HG03064 (cell line): ENCODE measurements at regions not wholly inside any gene's neighbourhood (a gene's known extent, or its start where the extent isn't known, plus 50 kb on each side); places are given as distances from the start of the nearest gene placed in this dataset.
"Not testable (repeated sequence)": the region's sequence is repeated elsewhere in the genome, so short reads cannot be mapped to it uniquely, and the experiment has no call there.

Source experiments
- ATAC-seq: cut with Tn5 transposase; IDR thresholded peaks from one replicate; pipeline ENCODE4 v1.9.1; 2021; ENCODE audit warnings: low read depth; ENCODE audit not compliant: unreplicated experiment

DNA sequence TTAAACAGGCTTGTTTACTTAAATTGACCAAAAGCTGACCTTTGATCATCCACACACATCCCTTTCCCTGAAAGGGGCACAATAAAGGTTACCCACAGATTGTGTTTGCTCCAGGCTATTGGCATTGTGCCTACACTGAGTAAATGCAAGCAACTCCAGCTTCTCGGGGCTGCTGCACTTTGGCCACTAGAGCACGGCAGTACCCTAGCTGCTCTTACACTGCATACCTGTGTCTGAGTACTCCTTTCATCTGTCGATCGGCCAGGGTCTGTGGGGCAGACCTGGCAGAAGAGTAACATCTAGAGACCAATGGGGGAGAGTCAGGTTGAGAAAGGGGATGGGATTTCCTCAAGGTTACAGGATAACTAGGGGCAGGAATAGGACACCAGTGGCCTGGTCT lies 281.9 kb upstream of the NMUR2 start:
- no peak for ATAC-seq

DNA sequence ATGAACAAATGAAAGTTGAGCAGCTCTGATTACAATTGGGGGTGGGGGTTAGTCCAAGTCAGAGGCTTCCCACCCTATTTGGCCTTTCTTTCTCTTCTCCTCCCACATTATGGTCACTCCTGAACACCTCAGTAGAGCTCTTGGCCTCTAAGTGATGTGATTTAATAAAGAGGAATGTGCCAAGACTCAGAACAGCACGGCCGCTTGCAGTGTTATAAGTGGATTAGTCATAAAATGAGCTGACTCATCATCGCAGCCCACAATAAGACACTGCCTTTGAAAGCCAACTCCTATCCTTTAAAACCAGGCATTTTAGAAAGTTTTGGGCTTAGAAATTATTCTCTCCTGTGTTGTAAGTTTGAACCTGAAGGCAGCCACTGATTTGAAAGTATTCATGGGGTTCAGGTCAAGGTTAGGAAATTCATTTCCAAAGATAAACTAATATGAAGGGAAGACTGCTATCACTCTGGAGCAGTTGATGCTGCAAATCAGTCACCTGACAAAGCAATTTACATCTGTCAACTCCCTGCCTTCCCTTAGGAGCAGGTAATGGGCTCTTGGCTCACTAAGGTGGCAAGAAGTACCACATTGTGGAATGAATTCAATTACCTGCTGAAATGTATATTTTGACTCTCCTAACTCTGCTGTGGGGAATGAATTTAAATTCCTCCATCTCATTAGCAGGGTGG lies 283.6 kb upstream of the NMUR2 start:
- ATAC-seq = no peak

DNA sequence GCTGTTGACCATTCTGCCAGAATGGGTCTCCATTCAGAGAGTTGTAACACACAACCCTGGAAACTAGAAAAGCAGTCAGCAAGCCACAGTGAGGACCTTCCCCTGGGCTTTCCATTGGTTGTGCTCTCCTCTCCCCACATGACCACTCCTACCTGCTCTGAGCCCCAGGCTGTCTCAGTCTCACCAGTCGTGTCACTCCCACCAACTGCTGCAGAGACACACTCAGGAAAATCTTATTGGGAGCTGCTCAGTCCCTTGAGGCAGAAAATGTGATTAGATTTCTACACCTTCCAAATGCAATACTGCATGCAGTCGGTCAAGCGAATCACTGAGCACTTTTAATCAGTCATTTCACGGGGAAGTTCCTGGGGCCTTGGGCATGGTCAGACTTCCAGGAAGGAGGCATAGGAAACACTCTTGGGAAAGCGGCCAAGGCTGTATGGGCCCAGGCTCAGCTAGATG lies 284.2 kb upstream of the NMUR2 start:
- ATAC-seq = no peak

DNA sequence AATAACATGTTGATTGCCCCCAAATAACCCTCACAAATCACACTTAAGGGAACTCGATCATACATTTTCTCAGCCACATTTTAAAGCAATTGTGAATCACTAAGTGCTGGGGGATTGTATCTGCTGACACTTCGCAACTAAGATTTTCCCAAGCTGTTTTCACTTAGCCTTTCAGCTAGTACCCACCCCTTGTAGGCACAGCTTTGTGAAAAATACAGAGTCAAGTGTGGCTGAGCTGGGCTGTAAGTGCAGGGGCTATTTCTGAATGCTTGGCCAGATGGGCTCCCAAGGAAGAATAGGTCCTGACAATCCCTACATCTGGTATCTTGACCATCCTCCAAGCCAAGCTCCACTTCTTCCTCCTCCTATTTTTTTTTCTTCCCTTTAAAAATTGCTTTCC lies 289.2 kb upstream of the NMUR2 start:
- ATAC-seq = no peak

DNA sequence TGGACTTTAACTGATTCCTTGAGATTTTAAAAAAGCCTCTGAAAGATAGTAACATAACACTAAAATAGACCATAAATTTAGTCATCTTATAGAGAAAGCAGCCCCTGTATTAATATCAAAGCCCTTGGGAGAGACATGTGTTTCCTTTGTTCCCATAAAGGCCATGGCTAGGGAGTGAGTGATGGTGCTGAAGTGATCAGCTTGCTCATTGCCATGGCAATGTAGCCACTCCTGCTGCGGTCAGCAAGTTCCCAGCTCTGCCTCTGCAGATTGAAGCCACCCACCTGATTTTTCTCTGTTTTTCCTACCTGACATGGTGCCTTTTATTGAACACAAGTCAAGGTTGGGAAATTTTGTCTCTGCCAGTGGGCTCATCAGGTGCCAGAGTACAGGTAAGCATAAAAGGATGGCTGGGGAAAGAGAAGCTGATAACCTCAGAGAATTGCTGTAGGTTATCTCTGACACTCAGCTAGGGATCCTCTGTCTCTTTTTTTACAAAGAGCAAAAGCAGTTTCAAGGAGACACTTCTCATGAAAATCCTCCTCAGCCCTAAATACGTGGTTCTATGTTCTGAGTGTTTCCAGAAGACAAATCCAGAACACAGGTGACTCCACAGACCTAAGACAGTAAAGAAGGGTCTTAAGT lies 296.3 kb upstream of the NMUR2 start:
- no peak for ATAC-seq

DNA sequence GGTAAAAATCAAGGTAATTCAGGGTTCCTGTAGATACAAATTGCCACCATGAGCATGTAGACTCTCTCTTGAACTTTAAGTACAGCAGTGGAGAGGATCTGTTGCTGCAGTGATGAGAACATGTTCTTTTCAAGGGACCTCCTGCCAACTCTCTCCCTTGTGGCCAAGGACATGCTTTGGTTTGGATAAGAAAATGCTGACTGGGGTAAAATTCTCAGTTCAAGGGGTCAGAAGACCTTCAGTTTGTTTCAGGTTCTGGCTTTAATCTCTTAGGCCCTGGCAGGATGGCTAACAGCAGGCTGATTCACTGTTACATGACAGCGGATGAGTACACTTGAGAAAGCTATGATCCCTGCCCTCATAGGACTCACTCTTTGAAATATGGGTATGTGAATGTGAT lies 299.2 kb upstream of the NMUR2 start:
- ATAC-seq = no peak

DNA sequence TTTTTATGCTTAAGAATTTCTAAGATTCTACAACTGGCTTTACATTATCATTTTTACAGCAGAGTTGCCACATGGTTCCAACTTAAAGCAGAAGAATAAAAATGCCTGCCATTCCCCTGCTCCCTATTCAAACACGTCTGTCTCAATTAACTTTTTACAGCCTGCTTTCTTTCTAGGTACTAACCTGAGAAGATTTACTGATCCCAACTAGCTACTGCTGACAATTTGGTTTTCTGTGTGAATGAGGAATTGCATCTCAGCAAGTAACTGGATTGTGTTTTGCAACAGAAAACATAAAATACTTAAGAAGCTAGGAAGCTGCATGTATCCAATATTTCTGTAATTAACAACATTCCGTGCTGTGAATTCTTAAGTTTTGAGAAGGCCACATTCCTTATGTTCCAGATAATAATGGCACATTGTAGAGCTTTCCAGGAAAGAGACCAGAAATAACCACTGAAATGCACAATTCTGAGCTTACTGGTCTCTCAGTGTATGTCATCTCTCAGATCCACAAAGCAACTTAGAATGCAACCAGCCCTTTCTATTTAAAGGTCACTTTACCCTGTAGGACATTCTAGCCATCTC lies 306.8 kb upstream of the NMUR2 start:
- ATAC-seq = no peak

DNA sequence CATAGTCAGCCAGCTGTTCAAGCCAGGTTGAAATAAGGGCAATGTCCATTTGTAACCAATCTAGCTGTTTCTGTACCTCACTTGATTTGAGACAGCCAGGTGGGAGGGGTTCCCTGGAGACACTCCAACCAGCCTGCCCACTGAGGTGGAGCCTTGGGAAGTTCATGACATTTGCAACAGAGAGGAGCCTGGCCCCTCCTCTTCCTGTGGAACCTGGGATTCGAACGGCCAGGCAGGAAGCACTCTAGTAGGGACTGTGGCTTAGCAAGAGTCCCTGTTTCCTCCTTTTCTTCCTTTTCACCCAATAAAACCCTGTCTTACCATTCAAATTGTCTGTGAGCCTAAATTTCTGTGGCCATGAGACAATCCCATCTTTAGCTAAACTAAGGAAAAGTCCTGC lies 312.3 kb upstream of the NMUR2 start:
- no peak for ATAC-seq

DNA sequence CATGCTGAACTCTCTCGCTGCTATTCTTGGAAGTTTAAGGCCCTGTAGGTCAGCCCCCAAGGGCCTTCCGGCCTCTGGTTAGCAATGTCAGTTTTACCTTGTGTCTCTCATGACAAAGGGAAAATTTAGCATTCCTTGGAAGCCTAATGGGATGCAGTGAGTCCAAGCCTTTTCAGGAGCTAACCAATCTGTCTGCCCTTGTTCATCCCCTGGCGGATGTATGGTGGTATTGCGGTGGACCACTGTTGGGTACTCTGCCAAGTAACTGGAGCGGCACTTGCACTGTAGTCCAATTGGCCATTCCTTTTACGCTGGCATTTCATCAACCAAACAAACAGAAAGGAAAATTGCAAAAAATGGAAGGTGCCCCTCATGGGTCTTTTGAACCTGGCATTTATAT lies 318.4 kb upstream of the NMUR2 start:
- no peak for ATAC-seq

DNA sequence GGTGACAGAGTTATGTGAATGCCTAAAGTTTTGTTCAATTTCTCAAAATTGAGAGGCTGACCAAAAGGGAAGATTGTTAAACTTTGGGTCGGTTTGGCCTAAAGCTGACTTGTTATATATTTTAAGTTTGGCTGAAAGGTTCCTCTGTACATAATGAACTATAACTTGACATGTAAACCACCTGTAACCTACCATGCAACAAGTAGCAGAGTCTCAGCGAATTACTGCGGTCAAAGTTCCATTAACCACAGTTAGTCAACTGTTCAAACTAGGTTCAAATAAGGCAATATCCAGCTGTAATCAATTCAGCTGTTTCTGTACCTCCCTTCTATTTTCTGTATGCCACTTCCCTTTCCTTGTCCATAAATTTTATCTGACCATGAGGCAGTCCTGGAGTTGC lies 325.1 kb upstream of the NMUR2 start:
- ATAC-seq = no peak

DNA sequence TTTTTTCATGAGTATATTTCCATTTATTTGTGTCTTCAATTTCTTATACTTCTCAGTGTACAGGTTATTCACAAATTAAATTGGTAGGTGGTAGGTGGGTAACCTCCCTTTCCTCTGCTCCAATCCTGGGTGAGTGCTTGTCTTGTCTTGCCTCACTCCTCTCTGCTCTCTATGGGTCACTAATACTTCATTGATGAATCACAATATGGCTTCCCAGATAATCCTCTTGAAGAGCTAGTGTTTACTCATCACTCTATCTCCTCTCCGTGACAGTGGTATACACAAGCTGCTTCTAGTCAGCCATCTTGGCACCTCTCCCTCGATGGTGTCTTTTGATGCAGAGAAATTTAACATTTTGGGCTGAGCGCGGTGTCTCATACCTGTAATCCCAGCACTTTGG lies 331.8 kb upstream of the NMUR2 start:
- ATAC-seq = no peak

DNA sequence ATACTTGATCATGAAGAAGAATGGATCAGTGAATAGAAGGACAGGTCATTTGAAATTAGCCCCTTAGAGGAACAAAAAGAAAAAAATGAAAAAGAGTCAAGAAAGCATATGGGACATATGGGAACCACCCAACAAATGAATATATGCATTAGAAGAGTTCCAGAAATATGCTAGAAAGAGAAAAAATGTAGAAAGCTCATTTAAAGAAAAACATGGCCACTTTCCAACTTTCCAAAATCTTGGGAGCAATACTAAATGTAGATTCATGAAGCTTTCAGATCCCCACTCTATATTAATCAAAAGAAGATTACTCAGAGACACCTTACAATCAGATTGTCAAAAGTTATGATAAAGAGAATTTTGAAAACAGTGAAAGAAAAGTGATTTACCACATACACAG lies 334.8 kb upstream of the NMUR2 start:
- no peak for ATAC-seq

DNA sequence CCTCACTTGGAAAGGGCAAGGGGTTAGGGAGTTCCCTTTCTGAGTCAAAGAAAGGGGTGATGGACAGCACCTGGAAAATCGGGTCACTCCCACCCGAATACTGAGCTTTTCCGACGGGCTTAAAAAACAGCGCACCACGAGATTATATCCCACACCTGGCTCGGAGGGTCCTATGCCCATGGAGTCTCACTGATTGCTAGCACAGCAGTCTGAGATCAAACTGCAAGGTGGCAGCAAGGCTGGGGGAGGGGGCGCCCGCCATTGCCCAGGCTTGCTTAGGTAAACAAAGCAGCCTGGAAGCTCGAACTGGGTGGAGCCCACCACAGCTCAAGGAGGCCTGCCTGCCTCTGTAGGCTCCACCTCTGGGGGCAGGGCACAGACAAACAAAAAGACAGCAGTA lies 336.0 kb upstream of the NMUR2 start:
- ATAC-seq = not testable (repeated sequence)

DNA sequence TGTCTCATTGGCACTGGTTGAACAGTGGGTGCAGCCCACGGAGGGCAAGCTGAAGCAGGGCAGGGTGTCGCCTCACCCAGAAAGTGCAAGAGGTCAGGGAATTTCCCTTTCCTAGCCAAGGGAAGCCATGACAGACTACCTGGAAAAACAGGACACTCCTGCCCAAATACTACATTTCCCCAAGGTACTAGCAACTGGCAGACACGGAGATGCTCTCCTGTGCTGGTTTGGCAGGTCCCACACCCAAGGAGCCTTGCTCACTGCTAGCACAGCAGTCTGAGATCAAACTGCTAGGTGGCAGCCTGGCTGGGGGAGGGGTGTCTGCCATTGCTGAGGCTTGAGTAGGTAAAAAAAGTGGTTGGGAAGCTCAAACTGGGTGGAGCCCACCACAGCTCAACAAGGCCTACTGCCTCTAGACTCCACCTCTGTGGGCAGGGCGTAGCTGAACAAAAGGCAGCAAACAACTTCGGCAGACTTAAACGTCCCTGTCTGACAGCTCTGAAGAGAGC lies 382.7 kb upstream of the NMUR2 start:
- not testable (repeated sequence) for ATAC-seq

DNA sequence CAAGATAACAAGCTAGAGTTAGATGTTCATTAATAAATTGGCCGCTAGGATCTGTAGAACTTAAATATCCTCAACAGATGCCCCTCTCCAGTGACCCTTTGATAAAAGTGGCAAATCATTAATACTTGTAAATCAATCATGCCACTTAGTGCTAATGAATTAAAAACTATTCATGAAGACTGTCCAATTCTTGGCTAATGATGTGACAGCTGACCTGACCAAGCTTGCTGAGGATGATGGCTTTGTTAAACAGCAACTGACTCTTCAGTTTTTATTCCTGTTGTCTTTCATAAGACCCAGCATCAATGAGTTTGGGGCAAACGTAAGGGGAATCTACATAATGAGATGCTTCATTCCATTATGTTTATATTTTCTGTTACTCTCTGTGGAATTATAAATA lies 396.8 kb upstream of the NMUR2 start:
- ATAC-seq = no peak

DNA sequence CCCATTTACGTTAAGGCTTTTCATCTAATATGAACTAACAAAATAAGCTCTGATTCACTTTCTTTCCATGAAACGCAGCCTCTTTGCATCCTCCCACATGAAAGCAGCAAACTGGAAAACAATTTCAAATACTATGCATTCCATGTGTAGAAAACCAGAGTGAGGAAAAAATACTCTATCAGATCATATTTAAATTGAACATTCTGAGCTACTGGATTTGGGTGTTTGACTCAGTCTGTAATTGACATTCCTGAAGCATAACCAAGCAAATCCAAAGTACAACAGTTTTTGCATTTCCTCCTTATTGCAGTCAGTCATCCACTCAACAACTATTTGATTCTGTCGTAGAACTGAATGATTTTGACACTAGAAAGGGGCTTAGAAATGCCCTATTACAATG lies 399.1 kb upstream of the NMUR2 start:
- ATAC-seq = no peak

DNA sequence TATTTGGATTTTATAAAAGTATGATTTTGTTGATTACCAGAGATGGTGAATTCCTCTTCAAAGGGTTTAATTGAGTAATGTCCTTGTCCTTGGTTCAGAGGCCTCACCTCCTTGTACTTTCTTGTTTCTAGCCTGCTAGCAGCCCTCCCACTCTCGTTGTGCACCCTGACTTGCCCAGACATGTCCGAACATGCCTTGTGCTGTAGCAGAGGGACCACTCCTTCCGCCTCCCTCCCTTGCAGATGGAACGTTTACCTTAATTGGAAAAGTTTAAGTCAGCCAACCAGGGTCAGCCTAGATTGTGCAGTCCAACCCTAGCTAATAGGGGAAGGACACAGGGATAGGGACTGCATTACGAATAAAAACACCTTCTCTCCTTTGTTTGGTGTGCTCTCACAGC lies 406.9 kb upstream of the NMUR2 start:
- no peak for ATAC-seq

DNA sequence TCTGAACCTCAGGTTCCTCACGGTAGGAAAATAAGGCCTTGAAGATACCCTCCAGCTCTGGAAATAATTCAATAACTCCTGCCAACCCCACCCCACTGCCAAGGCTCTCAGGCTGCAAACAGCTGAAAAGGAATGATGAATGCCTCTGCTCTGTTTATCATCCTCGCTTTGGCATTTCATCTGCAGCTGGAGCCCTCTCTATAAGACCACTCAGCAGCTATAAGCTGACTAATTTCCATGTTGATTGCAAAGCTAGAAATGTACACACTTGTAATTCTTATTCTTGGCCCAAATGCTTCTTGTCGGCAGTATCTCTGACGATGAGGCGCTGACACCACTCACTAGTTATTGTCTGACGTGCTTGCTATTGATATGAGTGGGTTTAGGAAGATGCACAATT lies 408.4 kb upstream of the NMUR2 start:
- ATAC-seq = no peak

DNA sequence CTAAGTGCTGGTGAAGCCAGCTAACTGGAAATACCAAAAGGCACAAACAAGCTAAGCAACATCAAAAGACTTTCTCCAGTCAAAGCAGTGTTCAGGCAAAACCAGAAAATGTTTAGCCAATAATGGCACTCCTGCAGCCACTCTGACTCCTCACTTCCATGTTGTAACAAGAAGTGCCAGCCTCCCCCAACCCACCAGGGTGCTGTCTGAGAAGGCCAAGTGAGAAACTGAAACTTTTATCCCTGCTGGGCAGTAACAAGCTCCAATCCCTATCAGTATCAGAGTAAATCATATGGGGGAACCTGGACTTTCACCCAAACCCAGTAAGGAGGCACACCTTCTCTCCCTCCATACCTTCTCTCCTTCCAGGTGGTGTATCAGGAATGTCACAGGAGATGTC lies 414.8 kb upstream of the NMUR2 start:
- no peak for ATAC-seq

DNA sequence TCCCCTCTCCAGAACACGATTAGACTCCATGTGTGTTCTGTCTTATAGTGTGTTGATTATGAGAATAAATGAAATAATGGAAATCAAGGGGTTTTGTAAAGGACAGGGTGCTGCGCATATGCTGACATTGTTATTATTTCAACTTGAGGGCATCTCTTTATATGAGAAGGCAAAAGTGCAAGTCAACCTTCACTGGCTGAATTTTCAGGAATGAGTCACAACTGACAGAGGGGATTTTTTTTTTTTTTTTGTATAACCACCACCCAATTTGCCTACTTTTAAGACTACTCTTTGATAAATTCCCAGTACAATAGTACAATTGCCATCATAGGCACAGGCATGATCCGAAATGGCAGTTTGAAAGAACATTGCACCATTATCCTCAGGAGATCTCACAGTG lies 419.2 kb upstream of the NMUR2 start:
- no peak for ATAC-seq

DNA sequence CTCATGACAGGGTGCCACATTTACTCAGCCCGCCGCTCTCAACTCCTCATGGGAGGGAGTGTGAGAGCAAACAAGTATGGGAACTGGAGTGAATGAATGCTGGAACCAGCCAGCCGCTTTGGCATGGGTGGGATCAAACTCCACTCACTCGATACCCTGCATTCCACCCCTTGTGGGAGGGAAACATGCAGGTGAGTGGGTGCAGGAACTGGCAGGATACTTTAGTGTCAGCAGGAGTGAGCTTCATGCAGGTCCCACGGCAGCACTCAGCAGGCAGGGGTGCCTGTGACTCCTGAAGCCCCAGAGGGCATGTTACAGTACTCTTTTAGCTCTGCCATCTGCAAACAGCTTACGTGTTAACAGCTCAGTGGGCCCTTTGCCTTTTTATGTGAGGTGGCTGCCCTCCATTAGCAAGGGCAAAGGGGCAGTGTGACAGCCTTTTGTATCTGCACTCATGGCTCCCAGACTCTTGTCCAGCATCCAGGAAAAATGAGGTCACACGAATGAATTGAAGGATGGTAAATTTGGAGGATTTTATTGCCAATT lies 433.2 kb upstream of the NMUR2 start:
- no peak for ATAC-seq

DNA sequence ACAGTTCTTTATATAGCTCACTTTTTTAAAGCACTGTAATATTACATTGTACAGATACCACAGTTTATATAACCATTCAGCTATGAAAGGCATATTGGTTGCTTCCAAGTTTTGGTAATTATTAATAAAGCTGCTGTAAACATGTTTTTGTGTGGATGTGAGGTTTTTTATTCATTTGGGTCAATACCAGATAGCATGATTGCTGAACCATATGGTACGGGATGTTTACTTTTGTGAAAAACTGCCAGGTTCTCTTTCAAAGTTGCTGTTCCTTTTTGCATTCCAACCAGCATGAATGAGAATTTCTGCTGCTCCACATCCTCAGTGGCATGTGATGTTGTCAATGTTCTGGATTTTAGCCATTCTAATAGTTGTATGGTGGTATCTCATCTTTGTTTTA lies 439.6 kb upstream of the NMUR2 start:
- no peak for ATAC-seq
